NCI-H1930 (cell line): ENCODE measurements at regions not wholly inside any gene's neighbourhood (a gene's known extent, or its start where the extent isn't known, plus 50 kb on each side); places are given as distances from the start of the nearest gene placed in this dataset.
"Not testable (repeated sequence)": the region's sequence is repeated elsewhere in the genome, so short reads cannot be mapped to it uniquely, and the experiment has no call there.

Experiments
- DNase-seq, 2 experiments: peaks; one replicate each; lab custom pipeline; 2025; lab: John Stamatoyannopoulos, UW

GRCh38 chr5:91243286-91243685, 139.8 kb downstream of the ARRDC3 start:
- DNase-seq, result no peak

GRCh38 chr5:91241460-91241859, 141.7 kb downstream of the ARRDC3 start:
- not testable (repeated sequence) for DNase-seq

GRCh38 chr5:91240175-91240574, 142.9 kb downstream of the ARRDC3 start:
- no peak for DNase-seq

GRCh38 chr5:91235271-91235694, 147.8 kb downstream of the ARRDC3 start:
- DNase-seq, result no peak

GRCh38 chr5:91232523-91232922, 150.6 kb downstream of the ARRDC3 start:
- no peak for DNase-seq

- no peak for DNase-seq
These were observed 153.9 kb downstream of the ARRDC3 start for GRCh38 chr5:91229031-91229727.

GRCh38 chr5:91228188-91228587, 154.9 kb downstream of the ARRDC3 start:
- DNase-seq, result no peak

GRCh38 chr5:91225848-91226686, 157.1 kb downstream of the ARRDC3 start:
- peak in 1 of 2 experiments; percentile 6 for DNase-seq

- DNase-seq, result no peak
These were observed 158.1 kb downstream of the ARRDC3 start for GRCh38 chr5:91224969-91225368.

GRCh38 chr5:91224456-91224855, 158.7 kb downstream of the ARRDC3 start:
- no peak for DNase-seq

GRCh38 chr5:91223886-91224285, 159.2 kb downstream of the ARRDC3 start:
- no peak for DNase-seq

GRCh38 chr5:91222482-91222881, 160.6 kb downstream of the ARRDC3 start:
- no peak for DNase-seq

- no peak for DNase-seq
These were observed 161.2 kb downstream of the ARRDC3 start for GRCh38 chr5:91221917-91222316.

GRCh38 chr5:91219803-91220371, 163.2 kb downstream of the ARRDC3 start:
- no peak for DNase-seq

- DNase-seq, result peak in 1 of 2 experiments; percentile 13
These were observed 163.9 kb downstream of the ARRDC3 start for GRCh38 chr5:91219091-91219802.

GRCh38 chr5:91217859-91218258, 165.3 kb downstream of the ARRDC3 start:
- DNase-seq, result no peak

- no peak for DNase-seq
These were observed 168.5 kb downstream of the ARRDC3 start for GRCh38 chr5:91214571-91214970.
